ENCODE measurements at regions not wholly inside any gene's neighbourhood (a gene's known extent, or its start where the extent isn't known, plus 50 kb on each side); places are given as distances from the start of the nearest gene placed in this dataset.

- DNase-seq (ENCODE audit: low spot score): no peak
Observed at GRCh38 chr5:167229751-167230150, 1061.7 kb upstream of the WWC1 start.

GRCh38 chr5:167230414-167230813 lies 1061.0 kb upstream of the WWC1 start:
- DNase-seq (ENCODE audit: low spot score): no peak

- no peak for DNase-seq (ENCODE audit: low spot score)
Observed at GRCh38 chr5:167232675-167233311, 1058.7 kb upstream of the WWC1 start.

- no peak for DNase-seq (ENCODE audit: low spot score)
Observed at GRCh38 chr5:167233507-167234220, 1057.8 kb upstream of the WWC1 start.

GRCh38 chr5:167241436-167242067 lies 1049.9 kb upstream of the WWC1 start:
- DNase-seq (ENCODE audit: low spot score): no peak

- DNase-seq (ENCODE audit: low spot score): no peak
Observed at GRCh38 chr5:167242701-167243100, 1048.7 kb upstream of the WWC1 start.

GRCh38 chr5:167243463-167243862 lies 1048.0 kb upstream of the WWC1 start:
- no peak for DNase-seq (ENCODE audit: low spot score)

- no peak for DNase-seq (ENCODE audit: low spot score)
Observed at GRCh38 chr5:167244583-167244982, 1046.9 kb upstream of the WWC1 start.

- DNase-seq (ENCODE audit: low spot score): no peak
Observed at GRCh38 chr5:167245868-167246267, 1045.6 kb upstream of the WWC1 start.

GRCh38 chr5:167247816-167248215 lies 1043.6 kb upstream of the WWC1 start:
- DNase-seq (ENCODE audit: low spot score): no peak

GRCh38 chr5:167248257-167248656 lies 1043.2 kb upstream of the WWC1 start:
- no peak for DNase-seq (ENCODE audit: low spot score)

GRCh38 chr5:167250996-167251395 lies 1040.4 kb upstream of the WWC1 start:
- DNase-seq (ENCODE audit: low spot score): no peak

- DNase-seq (ENCODE audit: low spot score): no peak
Observed at GRCh38 chr5:167254132-167254531, 1037.3 kb upstream of the WWC1 start.

GRCh38 chr5:167255926-167256325 lies 1035.5 kb upstream of the WWC1 start:
- no peak for DNase-seq (ENCODE audit: low spot score)

GRCh38 chr5:167259806-167260205 lies 1031.6 kb upstream of the WWC1 start:
- no peak for DNase-seq (ENCODE audit: low spot score)

GRCh38 chr5:167261309-167262100 lies 1029.9 kb upstream of the WWC1 start:
- DNase-seq (ENCODE audit: low spot score): peak; percentile 30

- DNase-seq (ENCODE audit: low spot score): no peak
Observed at GRCh38 chr5:167263185-167263584, 1028.3 kb upstream of the WWC1 start.

- no peak for DNase-seq (ENCODE audit: low spot score)
Observed at GRCh38 chr5:167264348-167264747, 1027.1 kb upstream of the WWC1 start.

GRCh38 chr5:167268337-167268736 lies 1023.1 kb upstream of the WWC1 start:
- no peak for DNase-seq (ENCODE audit: low spot score)

- no peak for DNase-seq (ENCODE audit: low spot score)
Observed at GRCh38 chr5:167269146-167269545, 1022.3 kb upstream of the WWC1 start.

GRCh38 chr5:167271081-167271480 lies 1020.4 kb upstream of the WWC1 start:
- DNase-seq (ENCODE audit: low spot score): no peak

GRCh38 chr5:167271511-167271910 lies 1019.9 kb upstream of the WWC1 start:
- no peak for DNase-seq (ENCODE audit: low spot score)

GRCh38 chr5:167280111-167280510 lies 1011.3 kb upstream of the WWC1 start:
- DNase-seq (ENCODE audit: low spot score): no peak
